Epithelial cell of proximal tubule (primary cell): ENCODE measurements at regions not wholly inside any gene's neighbourhood (a gene's known extent, or its start where the extent isn't known, plus 50 kb on each side); places are given as distances from the start of the nearest gene placed in this dataset.

ENCODE experiments used
- DNase-seq: peaks from one replicate; pipeline ENCODE4 v3.0.0-alpha.2; 2011; ENCODE audit warnings: low read depth
- H3K4me3 ChIP-seq: 2 replicates; pipeline ENCODE4 v1.5.1; 2011; ENCODE audit warnings: low read depth, mild to moderate bottlenecking, low read length
- TF ChIP-seq, protein P1 (sequence below): conservative IDR thresholded peaks from 2 replicates; pipeline ENCODE4 v1.5.1; 2012; ENCODE audit warnings: low read depth, mild to moderate bottlenecking, low read length

DNA sequence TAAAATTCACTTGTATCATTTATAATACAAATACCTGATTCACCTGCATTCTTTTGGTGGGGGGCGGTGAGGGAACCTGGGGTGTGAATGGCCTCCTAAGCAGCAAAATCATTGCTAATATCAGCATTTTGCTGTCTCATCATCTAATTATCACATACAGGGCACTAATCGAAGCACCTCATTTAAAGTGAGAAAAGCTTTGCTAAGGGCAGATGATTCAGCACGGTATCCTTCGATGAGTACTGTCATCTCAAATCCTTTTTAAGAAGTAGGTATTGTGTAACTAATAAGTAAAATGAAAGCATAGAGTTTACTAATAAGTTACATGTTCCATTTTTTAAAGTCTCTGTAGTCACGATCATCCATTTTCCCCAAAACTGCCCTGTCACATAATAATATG, 278.1 kb upstream of the SOX5 start:
- H3K4me3 ChIP-seq: no peak overlapping the region
- TF ChIP-seq, protein P1, sequence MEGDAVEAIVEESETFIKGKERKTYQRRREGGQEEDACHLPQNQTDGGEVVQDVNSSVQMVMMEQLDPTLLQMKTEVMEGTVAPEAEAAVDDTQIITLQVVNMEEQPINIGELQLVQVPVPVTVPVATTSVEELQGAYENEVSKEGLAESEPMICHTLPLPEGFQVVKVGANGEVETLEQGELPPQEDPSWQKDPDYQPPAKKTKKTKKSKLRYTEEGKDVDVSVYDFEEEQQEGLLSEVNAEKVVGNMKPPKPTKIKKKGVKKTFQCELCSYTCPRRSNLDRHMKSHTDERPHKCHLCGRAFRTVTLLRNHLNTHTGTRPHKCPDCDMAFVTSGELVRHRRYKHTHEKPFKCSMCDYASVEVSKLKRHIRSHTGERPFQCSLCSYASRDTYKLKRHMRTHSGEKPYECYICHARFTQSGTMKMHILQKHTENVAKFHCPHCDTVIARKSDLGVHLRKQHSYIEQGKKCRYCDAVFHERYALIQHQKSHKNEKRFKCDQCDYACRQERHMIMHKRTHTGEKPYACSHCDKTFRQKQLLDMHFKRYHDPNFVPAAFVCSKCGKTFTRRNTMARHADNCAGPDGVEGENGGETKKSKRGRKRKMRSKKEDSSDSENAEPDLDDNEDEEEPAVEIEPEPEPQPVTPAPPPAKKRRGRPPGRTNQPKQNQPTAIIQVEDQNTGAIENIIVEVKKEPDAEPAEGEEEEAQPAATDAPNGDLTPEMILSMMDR: no peak
- no peak for DNase-seq

- peak; percentile 60 for DNase-seq
- no peak overlapping the region for H3K4me3 ChIP-seq
- TF ChIP-seq, protein P1: no peak
These were observed 277.4 kb upstream of the SOX5 start for GRCh38 chr12:24226745-24227350.

- no peak for DNase-seq
- TF ChIP-seq, protein P1: no peak
- H3K4me3 ChIP-seq: no peak overlapping the region
These were observed 274.9 kb upstream of the SOX5 start for GRCh38 chr12:24224401-24224800.

DNA sequence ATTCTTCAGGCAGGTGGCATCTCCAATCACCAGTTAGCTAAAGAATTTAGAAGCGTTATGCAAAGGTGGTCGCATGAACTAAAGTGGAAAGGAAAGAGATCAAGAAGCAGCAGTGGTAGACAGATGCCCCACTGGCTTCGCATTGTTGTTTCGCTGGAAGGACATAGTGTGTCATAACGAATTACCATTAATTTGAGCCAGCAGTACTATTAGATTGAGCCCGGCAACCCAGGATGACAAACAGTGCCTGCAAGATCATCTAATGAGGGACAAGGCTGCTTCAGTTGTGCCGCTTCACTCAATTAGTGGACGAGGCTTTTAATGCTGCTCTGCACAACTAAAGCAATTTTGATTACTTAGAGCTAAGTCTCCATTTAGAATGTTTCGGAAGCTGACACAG, 274.5 kb upstream of the SOX5 start:
- DNase-seq: no peak
- TF ChIP-seq, protein P1: no peak
- no peak overlapping the region for H3K4me3 ChIP-seq

DNA sequence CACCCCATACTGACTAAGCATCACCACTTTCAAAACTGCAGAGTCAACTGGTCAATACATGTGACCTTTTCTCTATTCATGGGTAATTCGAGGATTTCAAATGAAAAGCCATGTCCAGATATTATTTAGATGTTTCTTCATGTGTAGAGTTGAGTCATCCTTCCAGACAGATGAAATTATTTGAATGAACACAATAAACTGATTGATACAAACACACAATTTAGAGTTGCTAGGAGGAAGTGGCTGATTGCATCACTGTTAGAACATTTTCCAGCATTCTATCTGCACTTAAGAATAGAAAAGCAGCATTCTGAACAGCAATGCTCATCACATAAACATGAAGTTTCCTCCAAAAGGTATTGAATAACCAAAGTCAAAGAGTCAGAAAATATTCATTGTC, 273.5 kb upstream of the SOX5 start:
- DNase-seq: peak; percentile 50
- H3K4me3 ChIP-seq: no peak overlapping the region
- TF ChIP-seq, protein P1: no peak

DNA sequence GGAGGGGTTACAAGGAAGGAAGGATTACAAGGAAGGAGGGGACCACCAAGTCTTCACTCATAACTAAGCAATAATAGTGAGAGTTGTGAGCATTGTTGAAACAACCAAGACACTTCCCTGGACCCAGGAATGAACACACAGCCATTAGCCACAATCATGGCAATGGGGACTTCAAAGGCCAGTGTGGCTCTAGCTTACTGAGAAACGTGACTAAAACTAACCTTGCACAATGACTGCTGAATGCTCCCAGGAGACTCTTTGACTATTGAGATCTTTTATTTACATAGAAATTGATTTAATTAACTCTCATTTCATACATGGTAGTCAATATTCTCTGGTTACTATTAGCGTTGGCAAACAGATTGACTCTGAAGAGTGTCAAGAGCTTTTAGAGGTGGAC, 263.0 kb upstream of the SOX5 start:
- TF ChIP-seq, protein P1: no peak
- DNase-seq: no peak
- no peak overlapping the region for H3K4me3 ChIP-seq

DNA sequence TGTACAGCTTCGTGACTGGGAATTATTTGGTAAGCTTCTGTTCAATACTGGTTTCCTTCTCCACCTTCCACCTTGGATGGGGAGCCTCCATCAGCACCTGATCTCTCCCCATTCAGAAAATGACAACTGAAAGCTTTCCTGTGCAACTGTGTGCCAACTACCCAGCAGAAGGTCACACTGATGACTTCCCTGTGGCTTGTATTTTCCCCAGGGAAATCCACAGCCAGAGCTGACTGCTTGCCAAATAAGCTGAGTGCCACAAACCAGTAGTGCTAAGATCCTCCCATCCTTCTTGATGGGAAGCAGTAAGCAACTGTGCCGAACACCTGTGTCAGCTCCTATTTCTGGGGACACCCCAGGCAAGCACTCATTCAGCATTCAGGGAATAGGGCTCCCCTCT, 257.2 kb upstream of the SOX5 start:
- TF ChIP-seq, protein P1: no peak
- DNase-seq: no peak
- H3K4me3 ChIP-seq: no peak overlapping the region
